Hepatocyte (in vitro differentiated cells): ENCODE measurements at regions not wholly inside any gene's neighbourhood (a gene's known extent, or its start where the extent isn't known, plus 50 kb on each side); places are given as distances from the start of the nearest gene placed in this dataset.

Source experiments
- EZH2 ChIP-seq: fragments of 200-600 bp; sonication (generic); IDR thresholded peaks from 2 replicates; pipeline ENCODE4 v1.6.1; 2016; ENCODE audit warnings: antibody characterized with exemption, mild to moderate bottlenecking, borderline replicate concordance
- EZH2phosphoT487 ChIP-seq: fragments of 200-600 bp; sonication (generic); IDR thresholded peaks from one replicate; pipeline ENCODE4 v1.6.1; 2018; ENCODE audit warnings: antibody characterized with exemption, mild to moderate bottlenecking, low read depth, moderate library complexity; ENCODE audit not compliant: unreplicated experiment, severe bottlenecking
- TF ChIP-seq, protein P1 (sequence below): fragments of 200-600 bp; sonication (generic); IDR thresholded peaks from 2 replicates; pipeline ENCODE4 v1.5.1; 2016; ENCODE audit warnings: antibody characterized with exemption, mild to moderate bottlenecking; ENCODE audit not compliant: poor library complexity

DNA sequence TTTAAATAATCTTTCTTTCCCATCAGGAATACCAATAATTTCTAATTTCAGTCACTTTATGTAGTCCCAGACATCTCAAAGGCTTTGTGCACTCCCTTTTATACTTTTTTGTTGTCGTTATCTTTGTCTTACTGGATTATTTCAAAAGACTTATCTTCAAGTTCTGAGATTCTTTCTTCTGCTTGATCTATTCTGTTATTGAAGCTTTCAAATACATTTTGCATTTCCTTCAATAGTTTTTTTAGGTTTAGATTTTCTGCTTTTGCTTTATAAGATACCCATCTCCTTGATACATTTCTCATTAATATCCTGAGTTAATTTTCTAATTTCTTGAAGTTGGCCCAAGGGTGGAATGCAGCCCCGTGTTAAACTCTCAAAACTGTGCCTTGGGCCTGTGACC is 432.4 kb downstream of the RIT2 start:
- TF ChIP-seq, protein P1, sequence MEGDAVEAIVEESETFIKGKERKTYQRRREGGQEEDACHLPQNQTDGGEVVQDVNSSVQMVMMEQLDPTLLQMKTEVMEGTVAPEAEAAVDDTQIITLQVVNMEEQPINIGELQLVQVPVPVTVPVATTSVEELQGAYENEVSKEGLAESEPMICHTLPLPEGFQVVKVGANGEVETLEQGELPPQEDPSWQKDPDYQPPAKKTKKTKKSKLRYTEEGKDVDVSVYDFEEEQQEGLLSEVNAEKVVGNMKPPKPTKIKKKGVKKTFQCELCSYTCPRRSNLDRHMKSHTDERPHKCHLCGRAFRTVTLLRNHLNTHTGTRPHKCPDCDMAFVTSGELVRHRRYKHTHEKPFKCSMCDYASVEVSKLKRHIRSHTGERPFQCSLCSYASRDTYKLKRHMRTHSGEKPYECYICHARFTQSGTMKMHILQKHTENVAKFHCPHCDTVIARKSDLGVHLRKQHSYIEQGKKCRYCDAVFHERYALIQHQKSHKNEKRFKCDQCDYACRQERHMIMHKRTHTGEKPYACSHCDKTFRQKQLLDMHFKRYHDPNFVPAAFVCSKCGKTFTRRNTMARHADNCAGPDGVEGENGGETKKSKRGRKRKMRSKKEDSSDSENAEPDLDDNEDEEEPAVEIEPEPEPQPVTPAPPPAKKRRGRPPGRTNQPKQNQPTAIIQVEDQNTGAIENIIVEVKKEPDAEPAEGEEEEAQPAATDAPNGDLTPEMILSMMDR = no peak
- TF ChIP-seq EZH2 = no peak
- no peak for TF ChIP-seq EZH2phosphoT487
